Prostate gland (tissue), 2 donors: ENCODE measurements at regions not wholly inside any gene's neighbourhood (a gene's known extent, or its start where the extent isn't known, plus 50 kb on each side); places are given as distances from the start of the nearest gene placed in this dataset.

Experiments
- POLR2A ChIP-seq: fragments of 450-650 bp; IDR thresholded peaks from one replicate; pipeline ENCODE4 v1.6.1; 2016; ENCODE audit warnings: antibody characterized with exemption, mild to moderate bottlenecking
- TF ChIP-seq, protein P1 (sequence below), 4 experiments: fragments of 200-600 bp in 2 of 4; fragments of 450-650 bp in 2 of 4; sonication (generic) in 2 of 4; IDR thresholded peaks; 1 replicate in 3 of 4; 2 replicates in 1 of 4; pipeline ENCODE4 v1.5.1; 2016 to 2019; ENCODE audit warnings: antibody characterized with exemption in 4 of 4, mild to moderate bottlenecking in 2 of 4, moderate library complexity in 2 of 4

DNA sequence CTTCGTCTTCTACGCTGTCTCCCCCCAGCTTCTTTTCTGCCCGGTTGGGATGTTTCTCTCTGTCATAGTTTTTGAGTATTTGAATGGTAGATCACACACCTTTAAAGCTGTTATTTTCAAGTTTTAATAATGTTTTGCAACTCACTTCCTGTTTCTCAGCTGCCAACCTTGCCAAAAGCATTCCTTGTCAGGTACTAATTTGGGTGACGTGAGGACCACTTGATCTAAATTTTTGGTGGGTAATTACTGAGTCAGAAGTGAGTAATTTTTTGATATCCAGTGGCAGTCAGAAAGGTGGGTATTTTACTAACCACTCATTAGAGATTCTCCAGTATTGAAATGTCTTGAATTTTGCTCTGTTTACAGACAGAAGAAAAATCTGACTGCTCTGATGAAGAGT, 852.4 kb upstream of the FANCL start:
- TF ChIP-seq POLR2A, result no peak
- TF ChIP-seq, protein P1, sequence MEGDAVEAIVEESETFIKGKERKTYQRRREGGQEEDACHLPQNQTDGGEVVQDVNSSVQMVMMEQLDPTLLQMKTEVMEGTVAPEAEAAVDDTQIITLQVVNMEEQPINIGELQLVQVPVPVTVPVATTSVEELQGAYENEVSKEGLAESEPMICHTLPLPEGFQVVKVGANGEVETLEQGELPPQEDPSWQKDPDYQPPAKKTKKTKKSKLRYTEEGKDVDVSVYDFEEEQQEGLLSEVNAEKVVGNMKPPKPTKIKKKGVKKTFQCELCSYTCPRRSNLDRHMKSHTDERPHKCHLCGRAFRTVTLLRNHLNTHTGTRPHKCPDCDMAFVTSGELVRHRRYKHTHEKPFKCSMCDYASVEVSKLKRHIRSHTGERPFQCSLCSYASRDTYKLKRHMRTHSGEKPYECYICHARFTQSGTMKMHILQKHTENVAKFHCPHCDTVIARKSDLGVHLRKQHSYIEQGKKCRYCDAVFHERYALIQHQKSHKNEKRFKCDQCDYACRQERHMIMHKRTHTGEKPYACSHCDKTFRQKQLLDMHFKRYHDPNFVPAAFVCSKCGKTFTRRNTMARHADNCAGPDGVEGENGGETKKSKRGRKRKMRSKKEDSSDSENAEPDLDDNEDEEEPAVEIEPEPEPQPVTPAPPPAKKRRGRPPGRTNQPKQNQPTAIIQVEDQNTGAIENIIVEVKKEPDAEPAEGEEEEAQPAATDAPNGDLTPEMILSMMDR (IDR thresholded peaks at IDR 0.05), result no peak
